ENCODE measurements at regions not wholly inside any gene's neighbourhood (a gene's known extent, or its start where the extent isn't known, plus 50 kb on each side); places are given as distances from the start of the nearest gene placed in this dataset.

DNA sequence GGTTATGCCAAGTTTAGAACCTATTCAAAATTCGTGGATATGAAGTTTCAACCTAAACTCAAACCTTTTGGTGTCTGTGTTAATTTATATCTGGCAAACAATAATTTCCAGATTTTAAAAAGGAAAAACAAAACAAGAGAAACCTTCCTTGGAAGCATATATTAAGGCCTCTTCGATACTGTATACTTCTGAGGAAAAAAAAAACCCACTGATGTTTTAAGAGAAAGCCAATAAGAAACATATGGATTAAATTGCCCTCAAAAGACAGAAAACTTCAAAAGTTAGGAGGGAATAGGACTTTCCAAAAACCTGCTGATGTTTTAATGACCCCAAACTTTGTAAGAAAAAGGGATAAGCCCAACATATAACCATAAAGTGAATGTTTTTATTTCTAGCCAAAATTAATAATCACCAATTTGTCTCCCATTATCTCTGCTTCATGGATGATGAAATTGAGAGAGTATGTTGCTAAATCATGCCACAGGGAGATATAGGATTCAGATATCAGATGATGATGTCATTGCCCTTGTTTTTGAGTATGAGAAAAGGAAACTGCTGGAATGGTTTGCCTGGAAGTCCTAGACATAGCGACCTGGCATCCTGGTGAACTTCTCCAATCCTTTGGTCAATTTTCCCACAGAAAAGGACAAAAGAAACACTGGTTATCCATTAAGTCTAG is 423.9 kb downstream of the DMRT2 start:
- H3K36me3 ChIP-seq (ENCODE audit: insufficient read depth, low read length), result no peaks in the 10 kb centered on the region
- ChIA-PET POLR2A (no interaction called here), CTCF (no interaction called here)
- H3K36me3 Mint-ChIP-seq (ENCODE audit: low read depth), result no peaks in the 10 kb centered on the region
- no peaks in the 10 kb centered on the region for H3K27me3 Mint-ChIP-seq
- no peaks in the 10 kb centered on the region for H3K4me1 Mint-ChIP-seq (ENCODE audit: low read depth)
- H3K27ac ChIP-seq (ENCODE audit: low read depth in 1 of 2, low read length in 2 of 2), result no peak overlapping the region
- H3K27me3 ChIP-seq (ENCODE audit: control insufficient read depth in 1 of 2, insufficient read depth in 2 of 2, low read length in 2 of 2), result no peaks in the 10 kb centered on the region
- no peaks in the 10 kb centered on the region for H3K4me1 ChIP-seq (ENCODE audit: insufficient read depth, low read length)
- ATAC-seq (ENCODE audit: poor library complexity) (no peak), DNase-seq (no peak)
- H3K9me3 ChIP-seq (ENCODE audit: control insufficient read depth in 1 of 2, insufficient read depth in 1 of 2, low read length in 2 of 2), result no peaks in the 10 kb centered on the region
- no peak overlapping the region for H3K27ac Mint-ChIP-seq
- no peak overlapping the region for H3K4me3 Mint-ChIP-seq
- H3K4me3 ChIP-seq (ENCODE audit: low read length), result no peak overlapping the region
- intact Hi-C loops (cut with DNase I, micrococcal nuclease), result no loop called here
- TF ChIP-seq, protein P1, sequence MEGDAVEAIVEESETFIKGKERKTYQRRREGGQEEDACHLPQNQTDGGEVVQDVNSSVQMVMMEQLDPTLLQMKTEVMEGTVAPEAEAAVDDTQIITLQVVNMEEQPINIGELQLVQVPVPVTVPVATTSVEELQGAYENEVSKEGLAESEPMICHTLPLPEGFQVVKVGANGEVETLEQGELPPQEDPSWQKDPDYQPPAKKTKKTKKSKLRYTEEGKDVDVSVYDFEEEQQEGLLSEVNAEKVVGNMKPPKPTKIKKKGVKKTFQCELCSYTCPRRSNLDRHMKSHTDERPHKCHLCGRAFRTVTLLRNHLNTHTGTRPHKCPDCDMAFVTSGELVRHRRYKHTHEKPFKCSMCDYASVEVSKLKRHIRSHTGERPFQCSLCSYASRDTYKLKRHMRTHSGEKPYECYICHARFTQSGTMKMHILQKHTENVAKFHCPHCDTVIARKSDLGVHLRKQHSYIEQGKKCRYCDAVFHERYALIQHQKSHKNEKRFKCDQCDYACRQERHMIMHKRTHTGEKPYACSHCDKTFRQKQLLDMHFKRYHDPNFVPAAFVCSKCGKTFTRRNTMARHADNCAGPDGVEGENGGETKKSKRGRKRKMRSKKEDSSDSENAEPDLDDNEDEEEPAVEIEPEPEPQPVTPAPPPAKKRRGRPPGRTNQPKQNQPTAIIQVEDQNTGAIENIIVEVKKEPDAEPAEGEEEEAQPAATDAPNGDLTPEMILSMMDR (IDR thresholded peaks at IDR 0.05), result no peak
- H3K9me3 Mint-ChIP-seq, result no peaks in the 10 kb centered on the region

DNA sequence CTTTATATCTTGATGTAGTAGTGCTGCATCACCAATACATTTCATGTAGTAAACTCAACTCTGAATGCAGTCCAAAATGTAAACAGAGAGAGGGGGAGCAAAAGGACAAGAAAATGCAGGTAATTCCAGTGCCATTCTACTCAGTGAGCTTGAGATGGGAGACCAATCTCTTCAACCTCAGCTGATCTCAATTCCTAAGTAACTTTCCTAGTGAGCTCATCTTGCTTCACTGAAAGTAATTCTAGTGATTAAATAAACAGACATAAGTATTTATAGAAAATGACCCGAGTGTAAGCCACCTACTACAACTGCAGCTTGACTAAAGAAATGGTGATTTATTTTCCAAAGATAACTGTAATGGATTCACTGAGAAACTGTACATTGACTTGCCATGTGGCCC is 424.5 kb downstream of the DMRT2 start:
- intact Hi-C loops (cut with DNase I, micrococcal nuclease), result no loop called here
- H3K27me3 ChIP-seq (ENCODE audit: control insufficient read depth in 1 of 2, insufficient read depth in 2 of 2, low read length in 2 of 2), result no peaks in the 10 kb centered on the region
- no peak overlapping the region for H3K4me3 ChIP-seq (ENCODE audit: low read length)
- ChIA-PET POLR2A (no interaction called here), CTCF (no interaction called here)
- no peak for DNase-seq
- Mint-ChIP-seq H3K36me3 (ENCODE audit: low read depth) (no peaks in the 10 kb centered on the region), H3K4me1 (ENCODE audit: low read depth) (no peaks in the 10 kb centered on the region), H3K4me3 (no peak overlapping the region), H3K27me3 (no peaks in the 10 kb centered on the region), H3K9me3 (no peaks in the 10 kb centered on the region), H3K27ac (no peak overlapping the region)
- H3K9me3 ChIP-seq (ENCODE audit: control insufficient read depth in 1 of 2, insufficient read depth in 1 of 2, low read length in 2 of 2), result no peaks in the 10 kb centered on the region
- H3K36me3 ChIP-seq (ENCODE audit: insufficient read depth, low read length), result no peaks in the 10 kb centered on the region
- H3K4me1 ChIP-seq (ENCODE audit: insufficient read depth, low read length), result no peaks in the 10 kb centered on the region
- no peak overlapping the region for H3K27ac ChIP-seq (ENCODE audit: low read depth in 1 of 2, low read length in 2 of 2)
- ATAC-seq (ENCODE audit: poor library complexity), result no peak
- TF ChIP-seq, protein P1 (IDR thresholded peaks at IDR 0.05), result no peak

DNA sequence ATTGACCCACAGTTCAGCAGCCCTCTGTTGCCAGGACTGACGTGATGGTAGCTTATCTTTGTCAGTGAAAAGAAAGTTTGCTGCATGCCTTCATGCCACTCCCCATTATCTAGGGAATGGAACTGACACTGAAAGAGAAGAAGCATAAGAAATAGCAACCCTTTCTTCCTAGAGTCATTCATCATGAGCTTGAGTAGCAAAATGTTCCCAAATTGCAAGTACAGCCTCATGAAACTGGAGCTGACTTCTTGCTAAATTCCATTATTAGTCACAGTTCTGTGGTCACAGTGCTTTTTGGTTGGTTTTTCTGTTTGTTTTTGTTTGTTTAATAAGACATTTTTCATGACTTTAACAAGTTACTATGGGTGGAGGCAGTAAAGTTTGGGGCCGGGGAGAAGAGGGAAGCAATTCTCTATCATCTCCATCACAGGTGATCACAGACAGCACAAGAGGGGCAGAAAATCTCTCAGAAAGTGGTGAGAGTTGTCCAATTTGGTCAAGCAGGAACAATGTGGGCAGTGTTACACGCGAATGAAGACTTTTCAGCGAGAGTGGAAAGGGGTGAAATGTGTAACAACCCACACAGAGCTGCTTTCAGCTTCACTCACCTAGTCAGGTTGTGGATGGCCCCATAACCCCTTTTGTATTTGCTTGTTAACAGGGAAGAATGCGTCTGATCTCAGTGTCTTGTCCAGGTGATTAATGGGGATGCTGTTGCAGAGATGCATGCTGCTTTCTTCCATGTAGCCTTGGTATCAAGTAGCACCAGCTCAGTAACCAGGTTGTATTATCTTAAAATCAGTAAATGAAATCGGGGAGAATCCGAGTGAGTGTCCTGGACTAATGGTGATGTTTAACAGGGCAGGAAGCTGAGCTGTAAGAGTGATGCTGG is 440.4 kb downstream of the DMRT2 start:
- Mint-ChIP-seq H3K27ac (no peak overlapping the region), H3K4me1 (ENCODE audit: low read depth) (no peaks in the 10 kb centered on the region), H3K27me3 (no peaks in the 10 kb centered on the region), H3K9me3 (no peaks in the 10 kb centered on the region), H3K36me3 (ENCODE audit: low read depth) (no peaks in the 10 kb centered on the region), H3K4me3 (no peak overlapping the region)
- DNase-seq (no peak), ATAC-seq (ENCODE audit: poor library complexity) (no peak)
- ChIA-PET CTCF (no interaction called here), POLR2A (no interaction called here)
- Histone ChIP-seq H3K4me3 (ENCODE audit: low read length) (no peak overlapping the region), H3K9me3 (ENCODE audit: control insufficient read depth in 1 of 2, insufficient read depth in 1 of 2, low read length in 2 of 2) (no peaks in the 10 kb centered on the region), H3K4me1 (ENCODE audit: insufficient read depth, low read length) (no peaks in the 10 kb centered on the region), H3K36me3 (ENCODE audit: insufficient read depth, low read length) (no peaks in the 10 kb centered on the region), H3K27me3 (ENCODE audit: control insufficient read depth in 1 of 2, insufficient read depth in 2 of 2, low read length in 2 of 2) (no peaks in the 10 kb centered on the region), H3K27ac (ENCODE audit: low read depth in 1 of 2, low read length in 2 of 2) (no peak overlapping the region)
- intact Hi-C loops (cut with DNase I, micrococcal nuclease), result no loop called here
- TF ChIP-seq, protein P1 (IDR thresholded peaks at IDR 0.05), result no peak
